B cell (primary cell): ENCODE measurements at regions not wholly inside any gene's neighbourhood (a gene's known extent, or its start where the extent isn't known, plus 50 kb on each side); places are given as distances from the start of the nearest gene placed in this dataset.

ENCODE experiments used
- ATAC-seq: fragments of 200-7000 bp; cut with Tn5 transposase; one replicate; pipeline ENCODE4 v1.10.0; 2021; ENCODE audit warnings: low read depth, mild to moderate bottlenecking, moderate number of reproducible peaks, moderate library complexity
- CTCF ChIA-PET: fragments of 350-600 bp; sonication (Branson Sonifier 250); formaldehyde crosslinking; loops from one replicate; lab custom pipeline; 2021; ENCODE audit warnings: antibody characterized with exemption, inconsistent platforms; lab: Charles Lee
- POLR2A ChIA-PET: fragments of 350-600 bp; sonication (Branson Sonifier 250); formaldehyde crosslinking; loops from one replicate; lab custom pipeline; 2021; ENCODE audit warnings: antibody characterized with exemption; lab: Charles Lee
- DNase-seq: peaks from one replicate; pipeline ENCODE4 v3.0.0; 2013
- H2AFZ ChIP-seq: 2 replicates; pipeline ENCODE4 v1.6.1; 2012; ENCODE audit warnings: mild to moderate bottlenecking, low read depth, low read length; ENCODE audit not compliant: insufficient read depth, poor library complexity, severe bottlenecking
- H3K27ac ChIP-seq, 2 donors: 1 replicate in 1 of 2; 2 replicates in 1 of 2; pipeline ENCODE4 v1.5.1; 2012 to 2013; ENCODE audit warnings: low read length in 2 of 2, mild to moderate bottlenecking in 2 of 2, moderate library complexity in 1 of 2
- H3K27me3 ChIP-seq, 4 experiments: fragments of 200-600 bp in 1 of 4; sonication (generic) in 1 of 4; replicated peaks in 1 of 4; 1 replicate in 2 of 4; 2 replicates in 2 of 4; pipeline versions ENCODE4 v1.6.1 to v1.7.0; 2013 to 2016; ENCODE audit warnings: low read length in 3 of 4, mild to moderate bottlenecking in 2 of 4, mixed read lengths in 1 of 4, moderate library complexity in 1 of 4; ENCODE audit not compliant: insufficient read depth in 4 of 4, control insufficient read depth in 3 of 4; ENCODE audit errors: control extremely low read depth in 1 of 4
- H3K36me3 ChIP-seq, 2 experiments: replicated peaks in 1 of 2; 1 replicate in 1 of 2; 2 replicates in 1 of 2; pipeline versions ENCODE4 v1.6.1 to v1.7.1; 2013; ENCODE audit warnings: low read length in 1 of 2; ENCODE audit not compliant: insufficient read depth in 2 of 2, control insufficient read depth in 1 of 2; ENCODE audit errors: control extremely low read depth in 1 of 2, extremely low read depth in 1 of 2
- H3K4me1 ChIP-seq, 2 donors: fragments of 200-600 bp in 1 of 2; sonication (generic) in 1 of 2; 1 replicate in 1 of 2; 2 replicates in 1 of 2; pipeline versions ENCODE4 v1.5.1 to v1.6.1; 2013 to 2017; ENCODE audit warnings: low read length in 2 of 2; ENCODE audit not compliant: control insufficient read depth in 2 of 2, insufficient read depth in 2 of 2
- H3K4me2 ChIP-seq: replicated peaks from 2 replicates; pipeline ENCODE3; 2012; ENCODE audit warnings: mild to moderate bottlenecking, low read depth, low read length; ENCODE audit not compliant: poor library complexity, severe bottlenecking
- H3K4me3 ChIP-seq, 5 experiments: fragments of 200-600 bp in 1 of 5; sonication (generic) in 1 of 5; 1 replicate in 3 of 5; 2 replicates in 2 of 5; pipeline versions ENCODE4 v1.5.1 to v1.7.0; 2011 to 2016; ENCODE audit warnings: low read length in 4 of 5, mild to moderate bottlenecking in 4 of 5, low read depth in 2 of 5, control low read depth in 1 of 5, moderate library complexity in 1 of 5; ENCODE audit not compliant: insufficient read depth in 1 of 5; ENCODE audit errors: control extremely low read depth in 1 of 5, extremely low read depth in 1 of 5
- H3K79me2 ChIP-seq: fragments of 200-600 bp; sonication (generic); one replicate; pipeline ENCODE4 v1.6.0; 2016; ENCODE audit warnings: low read length; ENCODE audit not compliant: control insufficient read depth, insufficient read depth
- H3K9ac ChIP-seq: fragments of 200-600 bp; sonication (generic); 2 replicates; pipeline ENCODE4 v1.6.1; 2017; ENCODE audit warnings: mild to moderate bottlenecking, low read length, moderate library complexity
- H3K9me3 ChIP-seq, 3 donors: one replicate each; pipeline versions ENCODE4 v1.6.1 to v1.7.1; 2013; ENCODE audit warnings: low read length in 2 of 3; ENCODE audit not compliant: control insufficient read depth in 2 of 3, insufficient read depth in 1 of 3; ENCODE audit errors: control extremely low read depth in 1 of 3
- H4K20me1 ChIP-seq: 2 replicates; pipeline ENCODE4 v1.6.0; 2012; ENCODE audit warnings: mild to moderate bottlenecking, low read length; ENCODE audit not compliant: insufficient read depth, control insufficient read depth, poor library complexity, severe bottlenecking
- H3K27ac Mint-ChIP-seq: one replicate; pipeline ENCODE4 v1.8.0; 2021; ENCODE audit warnings: mixed read lengths
- H3K27me3 Mint-ChIP-seq: one replicate; pipeline ENCODE4 v1.8.0; 2021; ENCODE audit warnings: mixed read lengths
- H3K4me1 Mint-ChIP-seq: one replicate; pipeline ENCODE4 v1.8.0; 2021; ENCODE audit warnings: mixed read lengths
- H3K4me3 Mint-ChIP-seq: one replicate; pipeline ENCODE4 v1.8.0; 2021; ENCODE audit warnings: mixed read lengths
- H3K9me3 Mint-ChIP-seq: one replicate; pipeline ENCODE4 v1.8.0; 2022; ENCODE audit warnings: mixed read lengths; ENCODE audit not compliant: insufficient read depth
- CTCF ChIP-seq: fragments of 200-600 bp; IDR thresholded peaks from one replicate; pipeline ENCODE4 v1.8.0; 2022; ENCODE audit warnings: antibody characterized with exemption, mild to moderate bottlenecking
- EZH2 ChIP-seq: IDR thresholded peaks from 2 replicates; pipeline ENCODE4 v1.6.1; 2012; ENCODE audit warnings: borderline replicate concordance, low read depth, mild to moderate bottlenecking, moderate library complexity, low read length; ENCODE audit not compliant: insufficient read depth, poor library complexity, severe bottlenecking
- WGBS: methylation state at CpG from one replicate; pipeline ENCODE4 v1.1.5; 2013; ENCODE audit warnings: missing lambda C conversion rate; ENCODE audit not compliant: insufficient coverage; 5-methylcytosine and 5-hydroxymethylcytosine counted together
- intact Hi-C: fragments of 100-400 bp; cut with micrococcal nuclease; formaldehyde crosslinking; loops from one replicate; pipeline ENCODE4 v1.10.0; 2022

- CTCF ChIA-PET = no interaction called here
- no peaks in the 10 kb centered on the region for H3K4me1 ChIP-seq
- H2AFZ ChIP-seq = no peak overlapping the region
- 65% methylated on average over 2 of the region's 3 CpGs for WGBS
- no peaks in the 10 kb centered on the region for H3K79me2 ChIP-seq
- H3K9me3 ChIP-seq = peaks cover 0 to 2% (median 0%) of the 10 kb centered on the region in 3 donors
- H3K4me2 ChIP-seq = no peak overlapping the region
- no peak overlapping the region for H3K27ac ChIP-seq
- no peaks in the 10 kb centered on the region for H3K4me1 Mint-ChIP-seq
- intact Hi-C loops = no loop called here
- POLR2A ChIA-PET = no interaction called here
- H3K9me3 Mint-ChIP-seq = no peaks in the 10 kb centered on the region
- no peak overlapping the region for H3K4me3 ChIP-seq
- H4K20me1 ChIP-seq = no peaks in the 10 kb centered on the region
- no peak for TF ChIP-seq EZH2
- no peak for TF ChIP-seq CTCF
- no peaks in the 10 kb centered on the region for H3K36me3 ChIP-seq
- no peaks in the 10 kb centered on the region for H3K27me3 ChIP-seq
- DNase-seq = no peak
- H3K4me3 Mint-ChIP-seq = no peak overlapping the region
- no peak overlapping the region for H3K27ac Mint-ChIP-seq
- ATAC-seq = no peak
- no peaks in the 10 kb centered on the region for H3K27me3 Mint-ChIP-seq
- no peak overlapping the region for H3K9ac ChIP-seq
These were observed 355.8 kb upstream of the PTBP2 start for GRCh38 chr1:96365596-96366390.

GRCh38 chr1:96366516-96366915 is 355.1 kb upstream of the PTBP2 start:
- Histone ChIP-seq H3K4me1 (no peaks in the 10 kb centered on the region), H4K20me1 (no peaks in the 10 kb centered on the region), H3K4me3 (no peak overlapping the region), H2AFZ (no peak overlapping the region), H3K79me2 (no peaks in the 10 kb centered on the region), H3K9ac (no peak overlapping the region), H3K4me2 (no peak overlapping the region), H3K27me3 (no peaks in the 10 kb centered on the region), H3K27ac (no peak overlapping the region), H3K36me3 (no peaks in the 10 kb centered on the region), H3K9me3 (peaks cover 0 to 2% (median 0%) of the 10 kb centered on the region in 3 donors)
- H3K9me3 Mint-ChIP-seq = no peaks in the 10 kb centered on the region
- no peak overlapping the region for H3K27ac Mint-ChIP-seq
- no peak overlapping the region for H3K4me3 Mint-ChIP-seq
- no CpG with 5 or more reads among the region's 2 CpGs for WGBS
- H3K4me1 Mint-ChIP-seq = no peaks in the 10 kb centered on the region
- DNase-seq = no peak
- TF ChIP-seq EZH2 (no peak), CTCF (no peak)
- no peak for ATAC-seq
- intact Hi-C loops = no loop called here
- POLR2A ChIA-PET = no interaction called here
- CTCF ChIA-PET = no interaction called here
- no peaks in the 10 kb centered on the region for H3K27me3 Mint-ChIP-seq
